Epithelial cell of esophagus (primary cell): ENCODE measurements at regions not wholly inside any gene's neighbourhood (a gene's known extent, or its start where the extent isn't known, plus 50 kb on each side); places are given as distances from the start of the nearest gene placed in this dataset.

Experiments used
- DNase-seq: peaks from one replicate; pipeline ENCODE4 v3.0.0; 2010; ENCODE audit warnings: low read depth
- H3K4me3 ChIP-seq: 2 replicates; pipeline ENCODE4 v1.5.1; 2011; ENCODE audit warnings: mild to moderate bottlenecking, low read length, control low read depth
- TF ChIP-seq, protein P1 (sequence below): IDR thresholded peaks from 2 replicates; pipeline ENCODE4 v1.5.1; 2011; ENCODE audit warnings: low read depth, mild to moderate bottlenecking, low read length, control low read depth, inconsistent platforms; ENCODE audit not compliant: insufficient read depth; ENCODE audit errors: missing control alignments

DNA sequence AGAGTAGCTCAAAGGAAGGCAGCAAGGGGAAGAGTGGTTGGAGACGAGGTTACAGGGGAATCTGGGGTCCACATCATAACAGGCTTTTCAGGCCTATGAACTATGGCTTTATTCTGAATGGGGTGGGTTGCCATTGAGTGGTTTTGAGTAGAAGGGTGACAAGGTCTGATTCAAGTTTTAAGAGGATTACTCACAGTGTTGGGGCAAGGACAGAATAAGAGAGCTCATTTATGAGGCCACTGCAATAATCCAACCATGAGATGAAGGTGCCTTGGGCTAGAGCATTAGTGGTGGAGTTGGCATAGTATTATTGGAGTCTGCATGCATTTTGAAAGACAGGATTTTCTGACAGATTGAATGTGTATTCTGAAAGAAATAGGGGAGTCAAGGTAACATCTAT lies 315.9 kb downstream of the RNF144A start:
- no peak overlapping the region for H3K4me3 ChIP-seq
- TF ChIP-seq, protein P1, sequence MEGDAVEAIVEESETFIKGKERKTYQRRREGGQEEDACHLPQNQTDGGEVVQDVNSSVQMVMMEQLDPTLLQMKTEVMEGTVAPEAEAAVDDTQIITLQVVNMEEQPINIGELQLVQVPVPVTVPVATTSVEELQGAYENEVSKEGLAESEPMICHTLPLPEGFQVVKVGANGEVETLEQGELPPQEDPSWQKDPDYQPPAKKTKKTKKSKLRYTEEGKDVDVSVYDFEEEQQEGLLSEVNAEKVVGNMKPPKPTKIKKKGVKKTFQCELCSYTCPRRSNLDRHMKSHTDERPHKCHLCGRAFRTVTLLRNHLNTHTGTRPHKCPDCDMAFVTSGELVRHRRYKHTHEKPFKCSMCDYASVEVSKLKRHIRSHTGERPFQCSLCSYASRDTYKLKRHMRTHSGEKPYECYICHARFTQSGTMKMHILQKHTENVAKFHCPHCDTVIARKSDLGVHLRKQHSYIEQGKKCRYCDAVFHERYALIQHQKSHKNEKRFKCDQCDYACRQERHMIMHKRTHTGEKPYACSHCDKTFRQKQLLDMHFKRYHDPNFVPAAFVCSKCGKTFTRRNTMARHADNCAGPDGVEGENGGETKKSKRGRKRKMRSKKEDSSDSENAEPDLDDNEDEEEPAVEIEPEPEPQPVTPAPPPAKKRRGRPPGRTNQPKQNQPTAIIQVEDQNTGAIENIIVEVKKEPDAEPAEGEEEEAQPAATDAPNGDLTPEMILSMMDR, result no peak
- DNase-seq, result no peak

DNA sequence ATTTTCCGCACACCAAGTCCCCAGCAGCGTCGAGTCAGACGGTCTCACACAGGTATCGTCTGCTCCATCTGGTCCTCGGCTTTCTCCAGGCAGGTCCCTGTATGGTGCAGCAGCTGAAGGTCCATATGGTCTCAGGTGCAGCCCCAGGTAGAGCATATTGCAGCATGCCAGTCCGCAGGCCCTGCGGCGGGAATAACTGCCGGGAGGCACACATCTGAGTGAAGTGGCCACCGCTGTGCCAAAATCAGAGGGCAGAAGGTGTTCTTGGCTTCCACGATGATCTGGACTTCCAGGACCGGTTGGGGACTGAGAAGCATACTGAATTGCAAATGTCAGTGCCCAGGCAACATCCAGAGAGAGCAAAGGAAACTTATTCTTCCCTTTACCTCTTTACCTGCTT lies 320.3 kb downstream of the RNF144A start:
- H3K4me3 ChIP-seq, result no peak overlapping the region
- no peak for DNase-seq
- TF ChIP-seq, protein P1, result no peak

DNA sequence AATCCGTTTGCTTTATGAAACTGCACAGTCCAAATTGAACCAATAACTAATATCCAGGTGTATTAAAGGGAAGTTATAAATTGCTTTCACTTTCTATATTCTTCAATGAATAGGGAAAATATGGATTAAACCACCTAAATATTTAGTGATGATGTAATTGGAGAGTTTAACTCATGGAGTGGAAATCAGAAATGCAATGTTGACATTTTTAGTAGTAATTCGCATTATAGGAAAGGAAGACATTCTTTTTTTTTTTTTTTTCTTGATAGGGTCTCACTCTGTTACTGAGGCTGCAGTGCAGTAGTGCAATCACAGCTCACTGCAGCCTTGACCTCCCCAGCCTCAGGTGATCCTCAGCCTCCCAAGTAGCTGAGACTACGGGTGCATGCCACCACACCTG lies 321.9 kb downstream of the RNF144A start:
- TF ChIP-seq, protein P1, result no peak
- DNase-seq, result no peak
- H3K4me3 ChIP-seq, result no peak overlapping the region

DNA sequence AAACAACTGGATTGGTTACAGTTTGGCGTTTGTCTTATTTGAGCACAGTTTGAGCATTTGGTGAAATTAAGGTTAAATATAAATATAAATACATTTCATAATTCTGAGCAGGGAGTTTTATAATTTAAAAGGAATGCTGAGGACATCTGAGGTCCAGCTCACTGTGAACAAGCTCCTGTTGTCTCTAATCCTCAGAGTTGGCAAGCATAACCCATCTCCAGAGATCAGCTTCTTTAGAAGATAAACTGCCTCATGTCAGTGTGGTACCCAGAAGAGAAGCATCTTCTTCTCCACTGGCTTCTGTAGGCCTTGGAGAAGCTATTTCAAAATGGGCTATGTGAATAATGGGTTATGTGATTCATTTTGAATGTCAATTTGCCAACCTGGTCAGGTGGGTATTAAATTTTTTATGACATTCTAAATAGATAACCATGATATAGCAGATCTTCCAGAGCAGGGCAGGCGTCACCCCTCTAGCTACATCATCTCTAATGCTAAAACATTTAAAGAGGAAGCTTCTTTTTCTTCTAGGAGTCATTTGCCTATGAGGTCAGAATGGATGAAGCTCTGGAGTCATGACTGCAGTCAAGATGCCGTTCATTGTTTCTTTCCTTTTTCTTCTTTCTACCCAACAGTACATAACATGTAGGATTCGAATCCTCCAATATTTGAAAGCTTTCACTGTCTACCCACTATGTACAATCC lies 324.0 kb downstream of the RNF144A start:
- TF ChIP-seq, protein P1, result no peak
- no peak overlapping the region for H3K4me3 ChIP-seq
- DNase-seq, result no peak

DNA sequence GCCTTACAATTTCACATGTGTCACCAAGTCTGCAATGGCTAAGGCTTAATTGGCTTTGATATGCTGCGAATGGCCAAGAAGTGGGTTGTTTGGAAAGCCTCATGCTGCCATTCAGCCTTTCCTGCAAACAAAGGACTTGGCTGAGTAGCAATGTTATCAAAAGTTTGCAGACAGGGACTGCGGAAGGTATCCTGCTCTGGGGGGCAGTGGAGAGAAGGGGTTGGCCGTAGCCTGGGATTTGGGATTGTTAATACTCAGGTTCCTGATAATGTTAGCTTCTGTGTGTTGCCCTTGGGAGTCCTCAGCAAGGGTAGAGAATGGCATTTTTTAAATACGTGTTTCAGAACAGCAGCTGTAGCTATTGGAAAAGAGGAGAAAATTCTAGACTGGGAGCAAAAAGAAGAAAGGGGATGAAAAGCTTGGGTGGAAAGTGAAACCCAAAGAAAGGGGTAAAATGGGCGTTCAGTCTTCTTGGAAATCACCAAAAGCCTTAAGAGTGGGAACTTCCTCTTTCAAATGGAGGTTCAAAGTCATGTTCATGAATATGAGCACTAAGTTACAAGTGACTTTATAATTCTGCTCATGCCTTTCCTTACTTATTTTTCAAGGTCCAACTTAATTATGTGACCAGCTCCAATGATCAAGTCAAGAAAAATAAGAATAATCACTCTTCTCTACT lies 325.1 kb downstream of the RNF144A start:
- DNase-seq, result no peak
- no peak overlapping the region for H3K4me3 ChIP-seq
- TF ChIP-seq, protein P1, result no peak

DNA sequence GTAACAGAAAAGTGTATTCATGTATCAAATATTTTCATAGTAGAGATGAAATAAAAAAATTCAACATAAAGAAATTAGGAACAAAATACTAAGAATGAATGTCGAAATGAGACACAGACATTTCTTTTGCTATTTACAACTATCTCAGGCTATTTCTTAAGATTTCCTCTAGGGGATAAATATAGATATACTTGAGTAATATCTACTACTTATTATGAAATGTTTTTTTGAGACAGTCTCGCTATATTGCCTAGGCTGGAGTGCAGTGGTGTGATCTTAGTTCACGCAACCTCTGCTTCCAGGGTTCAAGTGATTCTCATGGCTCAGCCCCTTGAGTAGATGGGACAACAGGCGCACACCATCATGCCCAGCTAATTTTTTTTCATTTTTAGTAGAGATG lies 326.1 kb downstream of the RNF144A start:
- no peak overlapping the region for H3K4me3 ChIP-seq
- DNase-seq, result no peak
- TF ChIP-seq, protein P1, result no peak
